GM21367 (cell line): ENCODE measurements at regions not wholly inside any gene's neighbourhood (a gene's known extent, or its start where the extent isn't known, plus 50 kb on each side); places are given as distances from the start of the nearest gene placed in this dataset.

Source experiments
- ATAC-seq: cut with Tn5 transposase; IDR thresholded peaks from one replicate; pipeline ENCODE4 v1.9.1; 2021; ENCODE audit not compliant: unreplicated experiment

DNA sequence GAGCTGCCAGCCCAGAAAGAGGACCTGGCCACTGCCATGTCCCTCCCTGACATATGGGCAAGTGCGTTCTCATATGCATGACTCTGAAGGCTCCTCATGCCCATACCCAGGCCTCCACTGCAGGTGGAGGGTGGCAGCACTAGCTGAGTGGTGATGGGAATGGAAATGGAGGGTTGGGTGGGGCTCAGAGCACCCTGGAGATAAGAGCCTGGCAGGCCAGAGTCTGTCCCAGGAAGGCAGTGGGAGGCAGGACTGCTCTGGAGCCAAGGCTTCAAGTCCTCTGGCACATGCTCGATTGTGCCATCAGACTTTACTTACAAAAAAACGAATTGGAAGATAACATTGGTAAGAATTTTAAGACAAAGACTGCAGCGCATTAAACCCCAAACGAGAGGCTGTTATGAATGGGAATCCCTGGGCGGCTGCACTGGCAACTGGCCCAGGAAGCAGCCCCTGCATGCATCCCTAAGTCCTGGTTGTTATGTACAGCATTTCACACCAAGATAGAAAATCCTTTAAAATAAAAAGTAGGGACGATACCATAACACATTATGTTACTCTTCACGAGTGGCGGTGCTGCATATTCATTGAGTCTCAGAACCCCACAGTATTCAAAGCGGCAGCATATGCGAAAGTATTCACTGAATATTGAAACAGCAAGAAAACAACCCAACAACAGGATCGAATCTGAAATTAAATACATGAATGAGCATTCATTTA, 81.7 kb upstream of the FAM98A start:
- no peak for ATAC-seq

DNA sequence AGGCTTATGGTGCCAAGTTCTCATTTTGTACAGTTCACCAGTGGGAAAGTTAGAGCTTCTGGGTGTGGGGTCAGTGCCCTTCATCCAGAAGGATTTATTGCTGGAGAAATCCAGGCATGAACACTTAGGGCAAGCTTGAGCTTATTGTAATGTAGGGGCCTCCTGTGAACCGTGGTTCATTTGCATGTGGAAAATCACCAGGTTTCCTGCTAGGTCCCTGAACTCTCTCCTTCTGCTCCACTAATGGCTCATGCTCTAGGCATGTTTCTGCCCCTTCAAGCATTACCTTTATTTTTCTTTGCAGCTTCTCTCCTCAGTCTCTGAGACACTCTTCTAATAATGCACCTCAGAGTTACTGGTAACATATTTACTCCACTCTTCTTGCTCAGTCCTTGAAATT, 79.3 kb upstream of the FAM98A start:
- ATAC-seq, result no peak

- ATAC-seq, result no peak
Observed at GRCh38 chr2:33673937-33674336, 74.8 kb upstream of the FAM98A start.

DNA sequence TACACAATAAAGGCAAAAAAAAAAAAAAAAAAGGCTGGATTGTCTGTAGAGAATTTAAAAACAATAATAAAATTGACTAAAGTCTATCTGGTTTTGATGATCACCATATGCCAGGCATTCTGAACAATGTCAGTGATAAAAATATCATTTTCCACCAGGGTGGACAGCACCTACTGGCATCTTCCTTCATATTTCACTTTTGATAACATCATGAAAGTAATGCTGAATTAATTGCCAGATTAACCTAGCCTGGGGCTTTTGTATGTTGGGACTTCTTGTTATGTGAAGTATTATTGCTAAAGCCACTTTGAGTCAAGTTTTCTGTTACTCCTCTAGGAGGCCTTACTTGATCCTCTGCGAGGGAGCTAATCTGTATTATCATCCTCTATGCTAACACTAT, 73.8 kb upstream of the FAM98A start:
- ATAC-seq, result no peak

- no peak for ATAC-seq
Observed at GRCh38 chr2:33672389-33672788, 73.3 kb upstream of the FAM98A start.

DNA sequence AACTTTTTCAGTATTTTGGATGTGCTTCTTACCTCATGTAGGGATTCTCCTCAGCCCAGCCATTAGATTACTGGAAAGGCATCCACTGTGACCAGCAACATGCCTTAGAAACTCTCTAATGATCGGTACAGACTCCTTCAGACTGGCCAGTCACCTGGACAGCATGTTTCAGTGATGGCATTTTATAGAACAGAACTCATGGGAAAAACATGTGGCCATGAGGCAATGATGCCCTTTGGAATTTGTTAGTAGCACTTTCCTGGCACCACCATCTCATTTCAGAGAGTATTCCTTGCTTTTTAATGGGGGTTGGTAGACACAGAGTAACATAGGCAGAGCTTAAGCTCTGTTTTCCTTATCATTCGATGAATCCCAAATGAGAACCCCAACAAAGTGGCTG, 72.1 kb upstream of the FAM98A start:
- ATAC-seq, result no peak

GRCh38 chr2:33670392-33670937, 71.4 kb upstream of the FAM98A start:
- no peak for ATAC-seq

- no peak for ATAC-seq
Observed at GRCh38 chr2:33666879-33667278, 67.8 kb upstream of the FAM98A start.

GRCh38 chr2:33665039-33665438, 65.9 kb upstream of the FAM98A start:
- no peak for ATAC-seq

- ATAC-seq, result no peak
Observed at GRCh38 chr2:33660416-33661123, 61.5 kb upstream of the FAM98A start.

GRCh38 chr2:33655626-33656320, 56.7 kb upstream of the FAM98A start:
- ATAC-seq, result no peak

GRCh38 chr2:33652830-33653229, 53.7 kb upstream of the FAM98A start:
- ATAC-seq, result no peak

- no peak for ATAC-seq
Observed at GRCh38 chr2:33650171-33650570, 51.1 kb upstream of the FAM98A start.
